ENCODE measurements at regions not wholly inside any gene's neighbourhood (a gene's known extent, or its start where the extent isn't known, plus 50 kb on each side); places are given as distances from the start of the nearest gene placed in this dataset.

- TF ChIP-seq CTCF (IDR thresholded peaks at IDR 0.05) (no peak), POLR2A (IDR thresholded peaks at IDR 0.05; ENCODE audit: low read depth) (no peak)
These were observed 171.7 kb downstream of the HAPSTR1 start for GRCh38 chr16:9262941-9263715.
